Mesothelial cell of epicardium (in vitro differentiated cells): ENCODE measurements at regions not wholly inside any gene's neighbourhood (a gene's known extent, or its start where the extent isn't known, plus 50 kb on each side); places are given as distances from the start of the nearest gene placed in this dataset.

Experiments
- DNase-seq, 2 experiments: peaks; one replicate each; pipeline ENCODE4 v3.0.0; 2021; ENCODE audit warnings: low spot score in 2 of 2; ENCODE audit not compliant: unreplicated experiment in 2 of 2
- H3K27ac Mint-ChIP-seq: 2 replicates; pipeline ENCODE4 v1.8.0; 2021; ENCODE audit warnings: mixed read lengths
- H3K27me3 Mint-ChIP-seq: 2 replicates; pipeline ENCODE4 v1.8.0; 2021; ENCODE audit warnings: low read depth, mixed read lengths
- H3K36me3 Mint-ChIP-seq: 2 replicates; pipeline ENCODE4 v1.8.0; 2021; ENCODE audit warnings: mixed read lengths
- H3K4me1 Mint-ChIP-seq: 2 replicates; pipeline ENCODE4 v1.8.0; 2021; ENCODE audit warnings: mixed read lengths
- H3K4me3 Mint-ChIP-seq: 2 replicates; pipeline ENCODE4 v1.8.0; 2021; ENCODE audit warnings: mild to moderate bottlenecking, moderate library complexity, mixed read lengths
- H3K9me3 Mint-ChIP-seq: 2 replicates; pipeline ENCODE4 v1.8.0; 2021; ENCODE audit warnings: mixed read lengths
- TF ChIP-seq, protein P1 (sequence below): fragments of 200-600 bp; sonication (generic); IDR thresholded peaks from one replicate; pipeline ENCODE4 v1.5.0; 2021; ENCODE audit warnings: antibody characterized with exemption; ENCODE audit not compliant: unreplicated experiment

DNA sequence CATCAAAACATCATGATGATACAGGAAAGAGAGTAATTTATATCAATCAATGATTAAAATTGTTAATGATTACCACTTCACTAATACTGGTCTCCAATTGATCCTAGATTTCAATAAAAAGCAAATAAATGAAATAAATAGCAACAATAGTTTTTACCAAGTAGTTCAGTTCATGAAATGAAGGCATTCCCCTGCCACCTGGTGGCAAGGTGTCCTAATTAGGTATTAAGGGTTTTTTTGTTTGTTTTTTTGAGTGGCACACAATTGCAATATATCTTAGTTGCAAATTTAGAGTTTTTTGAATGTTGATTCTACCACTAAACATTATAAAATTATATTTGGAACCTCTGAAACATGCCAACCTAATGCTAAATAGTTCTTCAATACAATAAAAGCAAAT, 157.4 kb upstream of the PDE5A start:
- Mint-ChIP-seq H3K4me3 (no peak overlapping the region), H3K27ac (no peak overlapping the region), H3K27me3 (no peaks in the 10 kb centered on the region), H3K9me3 (peaks cover 18% of the 10 kb centered on the region), H3K4me1 (no peaks in the 10 kb centered on the region), H3K36me3 (peaks cover 11% of the 10 kb centered on the region)
- TF ChIP-seq, protein P1, sequence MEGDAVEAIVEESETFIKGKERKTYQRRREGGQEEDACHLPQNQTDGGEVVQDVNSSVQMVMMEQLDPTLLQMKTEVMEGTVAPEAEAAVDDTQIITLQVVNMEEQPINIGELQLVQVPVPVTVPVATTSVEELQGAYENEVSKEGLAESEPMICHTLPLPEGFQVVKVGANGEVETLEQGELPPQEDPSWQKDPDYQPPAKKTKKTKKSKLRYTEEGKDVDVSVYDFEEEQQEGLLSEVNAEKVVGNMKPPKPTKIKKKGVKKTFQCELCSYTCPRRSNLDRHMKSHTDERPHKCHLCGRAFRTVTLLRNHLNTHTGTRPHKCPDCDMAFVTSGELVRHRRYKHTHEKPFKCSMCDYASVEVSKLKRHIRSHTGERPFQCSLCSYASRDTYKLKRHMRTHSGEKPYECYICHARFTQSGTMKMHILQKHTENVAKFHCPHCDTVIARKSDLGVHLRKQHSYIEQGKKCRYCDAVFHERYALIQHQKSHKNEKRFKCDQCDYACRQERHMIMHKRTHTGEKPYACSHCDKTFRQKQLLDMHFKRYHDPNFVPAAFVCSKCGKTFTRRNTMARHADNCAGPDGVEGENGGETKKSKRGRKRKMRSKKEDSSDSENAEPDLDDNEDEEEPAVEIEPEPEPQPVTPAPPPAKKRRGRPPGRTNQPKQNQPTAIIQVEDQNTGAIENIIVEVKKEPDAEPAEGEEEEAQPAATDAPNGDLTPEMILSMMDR = no peak
- no peak for DNase-seq

DNA sequence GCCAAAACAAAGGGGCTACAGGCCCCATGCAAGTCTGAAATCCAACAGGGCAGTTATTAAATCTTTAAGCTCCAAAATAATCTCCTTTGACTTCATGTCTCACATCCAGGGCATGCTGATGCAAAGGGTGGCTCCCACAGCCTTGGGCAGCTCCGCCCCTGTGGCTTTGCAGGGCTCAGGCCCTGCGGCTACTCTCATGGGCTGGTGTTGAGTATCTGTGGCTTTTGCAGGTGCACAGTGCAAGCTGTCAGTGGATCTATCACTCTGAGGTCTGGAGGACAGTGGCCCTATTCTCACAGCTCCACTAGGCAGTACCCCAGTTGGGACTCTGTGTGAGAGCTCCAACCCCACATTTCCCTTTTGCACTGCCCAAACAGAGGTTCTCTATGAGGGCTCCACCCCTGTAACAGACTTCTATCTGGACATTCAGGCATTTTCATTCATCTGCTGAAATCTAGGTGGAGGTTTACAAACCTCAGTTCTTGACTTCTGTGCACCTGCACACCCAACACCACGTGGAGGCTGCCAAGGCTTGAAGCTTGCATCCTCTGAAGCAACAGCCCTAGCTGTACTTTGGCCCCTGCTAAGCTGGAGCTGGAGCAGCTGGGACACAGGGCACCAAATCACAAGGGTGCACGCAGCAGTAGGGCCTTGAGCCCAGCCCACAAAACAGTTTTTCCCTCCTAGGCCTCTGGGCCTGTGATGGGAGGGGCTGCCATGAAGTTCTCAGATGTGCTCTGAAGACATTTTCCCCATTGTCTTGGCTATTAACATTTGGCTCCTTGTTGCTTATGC, 154.8 kb upstream of the PDE5A start:
- peaks cover 11% of the 10 kb centered on the region for H3K36me3 Mint-ChIP-seq
- DNase-seq = no peak
- peaks cover 15% of the 10 kb centered on the region for H3K9me3 Mint-ChIP-seq
- no peak overlapping the region for H3K27ac Mint-ChIP-seq
- no peaks in the 10 kb centered on the region for H3K27me3 Mint-ChIP-seq
- H3K4me1 Mint-ChIP-seq = peaks cover 2% of the 10 kb centered on the region
- H3K4me3 Mint-ChIP-seq = no peak overlapping the region
- TF ChIP-seq, protein P1 = no peak

DNA sequence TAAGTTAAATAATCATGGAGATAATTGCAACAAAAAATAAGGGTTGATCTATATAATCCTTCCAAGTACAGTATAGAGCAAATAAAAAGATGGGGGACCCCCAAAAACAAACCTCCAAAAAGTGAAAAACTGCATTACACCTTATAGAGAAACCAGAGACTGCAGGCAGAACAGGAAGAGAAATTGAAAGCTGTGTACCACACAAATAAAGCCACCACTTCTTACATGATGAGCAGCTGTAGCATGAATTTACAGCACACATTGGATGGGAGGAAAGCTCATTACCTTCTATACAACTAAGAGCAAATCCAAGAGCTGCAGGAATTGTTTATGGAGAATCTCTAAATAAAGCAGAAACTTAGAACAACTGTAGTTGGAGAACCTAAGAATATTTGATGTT, 152.4 kb upstream of the PDE5A start:
- Mint-ChIP-seq H3K27ac (no peak overlapping the region), H3K9me3 (peaks cover 15% of the 10 kb centered on the region), H3K4me1 (peaks cover 2% of the 10 kb centered on the region), H3K36me3 (peaks cover 11% of the 10 kb centered on the region), H3K4me3 (no peak overlapping the region), H3K27me3 (no peaks in the 10 kb centered on the region)
- TF ChIP-seq, protein P1 = no peak
- no peak for DNase-seq

DNA sequence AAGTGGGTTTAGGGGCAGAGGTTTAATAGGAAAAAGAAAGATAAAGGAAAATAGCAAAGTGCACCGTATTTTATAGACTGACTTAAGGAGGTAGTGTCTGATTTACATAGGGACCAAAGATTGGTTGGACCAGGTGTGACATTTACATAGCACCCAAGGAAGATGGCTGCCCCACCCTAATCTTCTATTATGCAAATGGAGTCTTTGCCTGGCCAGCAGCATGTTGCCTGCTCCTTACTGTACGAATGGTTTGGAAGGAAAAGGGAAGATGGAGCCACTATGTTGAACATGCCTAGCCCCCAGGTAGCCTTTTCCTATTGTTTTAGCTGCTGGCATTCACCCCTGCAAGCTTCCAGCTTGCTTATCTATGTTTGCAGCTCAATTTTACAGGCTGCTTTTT, 146.2 kb upstream of the PDE5A start:
- H3K27me3 Mint-ChIP-seq = no peaks in the 10 kb centered on the region
- TF ChIP-seq, protein P1 = no peak
- H3K9me3 Mint-ChIP-seq = no peaks in the 10 kb centered on the region
- no peak overlapping the region for H3K4me3 Mint-ChIP-seq
- H3K4me1 Mint-ChIP-seq = peaks cover 26% of the 10 kb centered on the region
- peak overlapping the region; percentile 13 for H3K27ac Mint-ChIP-seq
- DNase-seq = no peak
- no peaks in the 10 kb centered on the region for H3K36me3 Mint-ChIP-seq

DNA sequence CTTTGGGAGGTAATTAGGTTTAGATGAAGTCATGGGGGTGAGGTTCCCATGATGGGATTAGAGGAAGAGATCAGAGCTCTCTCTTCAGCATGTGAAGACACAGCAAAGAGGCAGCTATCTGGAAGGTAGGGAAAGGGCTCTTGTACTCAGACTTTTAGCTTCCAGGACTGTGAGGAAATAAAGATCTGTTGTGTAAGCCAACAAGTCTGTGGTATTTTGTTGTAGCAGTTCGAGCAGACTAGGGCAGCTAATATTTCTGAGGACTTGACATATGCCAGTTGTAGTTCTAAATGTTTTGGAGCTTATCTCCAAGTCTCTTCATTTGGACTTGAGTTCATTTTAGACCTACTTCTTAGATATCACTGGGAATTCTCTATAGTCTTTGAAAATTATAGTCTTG, 137.3 kb upstream of the PDE5A start:
- peaks cover 10% of the 10 kb centered on the region for H3K9me3 Mint-ChIP-seq
- no peaks in the 10 kb centered on the region for H3K4me1 Mint-ChIP-seq
- no peaks in the 10 kb centered on the region for H3K36me3 Mint-ChIP-seq
- H3K27me3 Mint-ChIP-seq = no peaks in the 10 kb centered on the region
- H3K4me3 Mint-ChIP-seq = no peak overlapping the region
- TF ChIP-seq, protein P1 = no peak
- H3K27ac Mint-ChIP-seq = no peak overlapping the region
- no peak for DNase-seq
